ENCODE measurements at regions not wholly inside any gene's neighbourhood (a gene's known extent, or its start where the extent isn't known, plus 50 kb on each side); places are given as distances from the start of the nearest gene placed in this dataset.

DNA sequence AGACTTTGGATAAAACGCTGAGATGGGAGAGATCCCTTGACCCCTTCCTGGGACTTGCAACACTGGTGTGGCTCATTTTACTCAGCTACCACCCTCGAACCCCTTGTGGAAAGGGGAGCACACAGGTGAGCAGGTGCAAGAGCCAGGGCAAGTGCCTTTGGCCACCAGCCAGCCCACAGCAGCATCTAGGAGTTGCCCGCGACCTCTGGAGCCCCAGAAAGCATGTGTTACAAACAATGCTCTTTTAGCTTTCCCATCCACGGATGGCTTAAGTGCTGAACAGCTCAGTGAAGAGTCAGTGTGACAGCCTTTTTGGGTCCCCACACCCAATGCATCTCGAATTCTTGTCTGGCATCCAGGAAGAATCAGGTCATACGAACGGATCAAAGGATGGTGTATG is 197.8 kb downstream of the MEMO1 start:
- TF ChIP-seq, protein P1, sequence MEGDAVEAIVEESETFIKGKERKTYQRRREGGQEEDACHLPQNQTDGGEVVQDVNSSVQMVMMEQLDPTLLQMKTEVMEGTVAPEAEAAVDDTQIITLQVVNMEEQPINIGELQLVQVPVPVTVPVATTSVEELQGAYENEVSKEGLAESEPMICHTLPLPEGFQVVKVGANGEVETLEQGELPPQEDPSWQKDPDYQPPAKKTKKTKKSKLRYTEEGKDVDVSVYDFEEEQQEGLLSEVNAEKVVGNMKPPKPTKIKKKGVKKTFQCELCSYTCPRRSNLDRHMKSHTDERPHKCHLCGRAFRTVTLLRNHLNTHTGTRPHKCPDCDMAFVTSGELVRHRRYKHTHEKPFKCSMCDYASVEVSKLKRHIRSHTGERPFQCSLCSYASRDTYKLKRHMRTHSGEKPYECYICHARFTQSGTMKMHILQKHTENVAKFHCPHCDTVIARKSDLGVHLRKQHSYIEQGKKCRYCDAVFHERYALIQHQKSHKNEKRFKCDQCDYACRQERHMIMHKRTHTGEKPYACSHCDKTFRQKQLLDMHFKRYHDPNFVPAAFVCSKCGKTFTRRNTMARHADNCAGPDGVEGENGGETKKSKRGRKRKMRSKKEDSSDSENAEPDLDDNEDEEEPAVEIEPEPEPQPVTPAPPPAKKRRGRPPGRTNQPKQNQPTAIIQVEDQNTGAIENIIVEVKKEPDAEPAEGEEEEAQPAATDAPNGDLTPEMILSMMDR (IDR thresholded peaks at IDR 0.05; ENCODE audit: low read depth, low read length), result no peak
- no peak for TF ChIP-seq EZH2phosphoT487 (IDR thresholded peaks at IDR 0.05; ENCODE audit: low read depth)

Data from OCI-LY3 (cell line).